Neuronal stem cell (in vitro differentiated cells): ENCODE measurements at regions not wholly inside any gene's neighbourhood (a gene's known extent, or its start where the extent isn't known, plus 50 kb on each side); places are given as distances from the start of the nearest gene placed in this dataset. TPM values are rescaled to one million over a fixed set of nuclear protein-coding genes. Genes with fewer than 3 reads are reported as not detected.

Experiments used
- DNase-seq: peaks from one replicate; pipeline ENCODE4 v3.0.0-alpha.2; 2013; ENCODE audit warnings: low spot score
- H2AFZ ChIP-seq: one replicate; pipeline ENCODE4 v1.6.1; 2013; ENCODE audit warnings: mild to moderate bottlenecking, low read length, inconsistent platforms
- H2AK5ac ChIP-seq: 2 replicates; pipeline ENCODE4 v1.6.1; 2013; ENCODE audit warnings: low read depth, mild to moderate bottlenecking, inconsistent platforms, low read length, moderate library complexity, mixed read lengths
- H2BK120ac ChIP-seq: 2 replicates; pipeline ENCODE4 v1.6.1; 2013; ENCODE audit warnings: low read depth, mild to moderate bottlenecking, inconsistent platforms, low read length, moderate library complexity, mixed read lengths
- H2BK12ac ChIP-seq: one replicate; pipeline ENCODE4 v1.6.1; 2013; ENCODE audit warnings: low read length, inconsistent platforms
- H2BK15ac ChIP-seq: 2 replicates; pipeline ENCODE4 v1.6.1; 2013; ENCODE audit warnings: mild to moderate bottlenecking, low read length, inconsistent platforms, mixed read lengths
- H2BK5ac ChIP-seq: one replicate; pipeline ENCODE4 v1.6.1; 2013; ENCODE audit warnings: inconsistent platforms, mild to moderate bottlenecking, low read length, moderate library complexity
- H3K14ac ChIP-seq: one replicate; pipeline ENCODE4 v1.6.1; 2013; ENCODE audit warnings: low read length, inconsistent platforms
- H3K18ac ChIP-seq: 2 replicates; pipeline ENCODE4 v1.6.1; 2013; ENCODE audit warnings: low read length, inconsistent platforms
- H3K23ac ChIP-seq: 2 replicates; pipeline ENCODE4 v1.6.1; 2013; ENCODE audit warnings: low read depth, mild to moderate bottlenecking, mixed read lengths, low read length, inconsistent platforms; ENCODE audit not compliant: poor library complexity
- H3K27ac ChIP-seq: replicated peaks from 3 replicates; pipeline ENCODE4 v1.5.1; 2013; ENCODE audit warnings: low read length, inconsistent platforms
- H3K27me3 ChIP-seq, 3 experiments: 2 replicates each; pipeline ENCODE4 v1.6.1; 2013; ENCODE audit warnings: low read length in 3 of 3, mild to moderate bottlenecking in 2 of 3, inconsistent platforms in 1 of 3, low read depth in 1 of 3, mixed read lengths in 1 of 3, moderate library complexity in 1 of 3; ENCODE audit not compliant: control insufficient read depth in 3 of 3, insufficient read depth in 3 of 3
- H3K36me3 ChIP-seq, 2 donors: replicated peaks in 1 of 2; 2 replicates each; pipeline ENCODE4 v1.6.1; 2013; ENCODE audit warnings: low read length in 2 of 2; ENCODE audit not compliant: control insufficient read depth in 2 of 2, insufficient read depth in 2 of 2
- H3K4ac ChIP-seq: 2 replicates; pipeline ENCODE4 v1.6.1; 2013; ENCODE audit warnings: inconsistent platforms, mild to moderate bottlenecking, low read length, moderate library complexity
- H3K4me1 ChIP-seq, 2 donors: 1 replicate in 1 of 2; 2 replicates in 1 of 2; pipeline ENCODE4 v1.6.1; 2013; ENCODE audit warnings: low read length in 2 of 2, low read depth in 1 of 2; ENCODE audit not compliant: control insufficient read depth in 2 of 2, insufficient read depth in 1 of 2
- H3K4me2 ChIP-seq: one replicate; pipeline ENCODE4 v1.6.1; 2013; ENCODE audit warnings: mild to moderate bottlenecking, low read length, inconsistent platforms; ENCODE audit not compliant: insufficient read depth, poor library complexity, severe bottlenecking
- H3K4me3 ChIP-seq, 2 donors: 2 replicates each; pipeline ENCODE4 v1.5.1; 2013; ENCODE audit warnings: low read length in 2 of 2, mild to moderate bottlenecking in 2 of 2, inconsistent platforms in 1 of 2, moderate library complexity in 1 of 2
- H3K79me1 ChIP-seq: one replicate; pipeline ENCODE4 v1.6.1; 2013; ENCODE audit warnings: low read depth, mild to moderate bottlenecking, inconsistent platforms, low read length, moderate library complexity
- H3K9ac ChIP-seq: one replicate; pipeline ENCODE4 v1.6.1; 2013; ENCODE audit warnings: mild to moderate bottlenecking, low read depth, low read length, inconsistent platforms; ENCODE audit not compliant: poor library complexity
- H3K9me3 ChIP-seq, 2 donors: replicated peaks in 1 of 2; 2 replicates each; pipeline versions ENCODE3 to v1.6.1; 2013; ENCODE audit warnings: low read length in 2 of 2, mild to moderate bottlenecking in 2 of 2, inconsistent platforms in 1 of 2, low read depth in 1 of 2, mixed read lengths in 1 of 2, moderate library complexity in 1 of 2; ENCODE audit not compliant: control insufficient read depth in 2 of 2, insufficient read depth in 1 of 2
- H4K8ac ChIP-seq: one replicate; pipeline ENCODE4 v1.6.1; 2013; ENCODE audit warnings: low read depth, mild to moderate bottlenecking, inconsistent platforms, low read length, moderate library complexity
- H4K91ac ChIP-seq: one replicate; pipeline ENCODE4 v1.6.1; 2013; ENCODE audit warnings: low read length, low read depth, mild to moderate bottlenecking, inconsistent platforms; ENCODE audit not compliant: poor library complexity
- WGBS, 2 donors: extraction: QIAGEN DNeasy Blood & Tissue Kit; methylation state at CpG; one replicate each; pipeline ENCODE4 v1.1.7; 2013; ENCODE audit warnings: missing lambda C conversion rate in 2 of 2, mixed read lengths in 1 of 2; ENCODE audit not compliant: insufficient read length in 2 of 2, insufficient replicate concordance in 1 of 2; ENCODE audit errors: extremely low coverage in 2 of 2; 5-methylcytosine and 5-hydroxymethylcytosine counted together
- small RNA-seq: library from polyadenylated mRNA; stranded (forward); fragments of <200 nt; extraction: miRNeasy Mini kit (QIAGEN cat#:217004); gene quantifications from one replicate; pipeline ENCODE3, GENCODE V24; 2013; ENCODE audit not compliant: insufficient read depth

- Histone ChIP-seq H4K91ac (no peak overlapping the region), H3K27me3 (no peaks in the 10 kb centered on the region), H2AK5ac (no peak overlapping the region), H3K23ac (no peak overlapping the region), H2BK12ac (no peak overlapping the region), H3K9ac (no peak overlapping the region), H3K9me3 (no peaks in the 10 kb centered on the region), H3K4ac (no peak overlapping the region), H2AFZ (no peak overlapping the region), H4K8ac (no peak overlapping the region), H2BK5ac (no peak overlapping the region), H3K4me2 (no peak overlapping the region), H2BK15ac (no peak overlapping the region), H3K4me1 (peaks cover 0 to 2% of the 10 kb centered on the region in 2 donors), H3K14ac (no peak overlapping the region), H3K18ac (no peak overlapping the region), H3K27ac (no peak overlapping the region), H3K79me1 (no peaks in the 10 kb centered on the region), H3K4me3 (no peak overlapping the region), H3K36me3 (no peaks in the 10 kb centered on the region), H2BK120ac (no peak overlapping the region)
- no peak for DNase-seq
- WGBS, 2 donors = no CpG with 5 or more reads among the region's 1 CpG
These were observed 338.0 kb downstream of the NYAP2 start for GRCh38 chr2:225737556-225737955.

GRCh38 chr2:225735844-225736243, 336.3 kb downstream of the NYAP2 start:
- H3K4ac ChIP-seq = no peak overlapping the region
- H3K9me3 ChIP-seq = no peaks in the 10 kb centered on the region
- H2BK5ac ChIP-seq = no peak overlapping the region
- no peak overlapping the region for H3K14ac ChIP-seq
- no peak overlapping the region for H4K91ac ChIP-seq
- H3K4me3 ChIP-seq = no peak overlapping the region
- WGBS, 2 donors = no CpG with 5 or more reads among the region's 3 CpGs
- H3K18ac ChIP-seq = no peak overlapping the region
- H2BK120ac ChIP-seq = no peak overlapping the region
- no peak overlapping the region for H3K27ac ChIP-seq
- no peak overlapping the region for H2BK12ac ChIP-seq
- no peak overlapping the region for H2AFZ ChIP-seq
- no peak overlapping the region for H3K9ac ChIP-seq
- no peak overlapping the region for H4K8ac ChIP-seq
- no peak for DNase-seq
- no peak overlapping the region for H2AK5ac ChIP-seq
- no peak overlapping the region for H3K4me2 ChIP-seq
- H3K23ac ChIP-seq = no peak overlapping the region
- H3K4me1 ChIP-seq = peaks cover 0 to 2% of the 10 kb centered on the region in 2 donors
- no peaks in the 10 kb centered on the region for H3K79me1 ChIP-seq
- H2BK15ac ChIP-seq = no peak overlapping the region
- H3K27me3 ChIP-seq = no peaks in the 10 kb centered on the region
- no peaks in the 10 kb centered on the region for H3K36me3 ChIP-seq

- Histone ChIP-seq H2AK5ac (no peak overlapping the region), H4K8ac (no peak overlapping the region), H3K36me3 (no peaks in the 10 kb centered on the region), H3K14ac (no peak overlapping the region), H2BK12ac (no peak overlapping the region), H3K18ac (no peak overlapping the region), H3K9ac (no peak overlapping the region), H3K9me3 (no peaks in the 10 kb centered on the region), H3K4me1 (no peaks in the 10 kb centered on the region), H2BK5ac (no peak overlapping the region), H3K4ac (no peak overlapping the region), H3K79me1 (no peaks in the 10 kb centered on the region), H3K27me3 (no peaks in the 10 kb centered on the region), H2AFZ (no peak overlapping the region), H2BK15ac (no peak overlapping the region), H4K91ac (no peak overlapping the region), H3K4me3 (peak overlapping the region in 1 of 2 donors; percentile 55), H3K4me2 (no peak overlapping the region), H3K27ac (no peak overlapping the region), H3K23ac (no peak overlapping the region), H2BK120ac (no peak overlapping the region)
- no peak for DNase-seq
- no CpG with 5 or more reads among the region's 3 CpGs for WGBS, 2 donors
These were observed 326.2 kb downstream of the NYAP2 start for GRCh38 chr2:225725726-225726125.

Small RNA genes lying in the stretch of these regions (small RNA-seq; reads per million reads assigned to genes)
- gene AC068138.1 (not detected), gene MIR5702 (not detected)
